Cardiac fibroblast (primary cell): ENCODE measurements at regions not wholly inside any gene's neighbourhood (a gene's known extent, or its start where the extent isn't known, plus 50 kb on each side); places are given as distances from the start of the nearest gene placed in this dataset.

Source experiments
- DNase-seq, 2 donors: peaks; one replicate each; pipeline versions ENCODE4 v3.0.0 to v3.0.0-alpha.2; 2010; ENCODE audit warnings: low read depth in 2 of 2
- H3K4me3 ChIP-seq, 2 donors: replicated peaks in 1 of 2; 1 replicate in 1 of 2; 2 replicates in 1 of 2; pipeline ENCODE4 v1.5.1; 2011; ENCODE audit warnings: low read depth in 2 of 2, low read length in 2 of 2, mild to moderate bottlenecking in 2 of 2, moderate library complexity in 1 of 2
- TF ChIP-seq, protein P1 (sequence below): IDR thresholded peaks from one replicate; pipeline ENCODE4 v1.5.1; 2011; ENCODE audit warnings: low read depth, mild to moderate bottlenecking, low read length, inconsistent platforms

DNA sequence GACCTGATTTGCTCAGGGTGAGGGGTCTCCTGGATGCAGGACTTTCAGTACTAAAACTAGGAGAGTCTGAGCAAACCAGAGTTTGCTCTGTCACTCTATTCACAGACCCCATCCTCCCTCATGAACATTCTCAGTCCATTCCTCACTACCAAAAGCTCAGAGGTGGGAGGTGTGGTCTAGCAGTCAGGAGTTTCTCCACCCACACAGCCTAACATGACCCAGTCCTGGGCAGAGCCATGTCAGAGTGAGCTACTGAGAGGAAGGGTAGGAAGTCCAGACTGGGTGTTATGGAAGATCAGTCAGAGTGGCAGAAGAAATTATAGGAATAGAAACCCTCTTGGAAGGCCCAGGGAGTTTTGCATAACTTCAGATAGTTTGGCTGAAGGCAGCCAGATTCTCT, 113.3 kb upstream of the GRAMD2B start:
- TF ChIP-seq, protein P1, sequence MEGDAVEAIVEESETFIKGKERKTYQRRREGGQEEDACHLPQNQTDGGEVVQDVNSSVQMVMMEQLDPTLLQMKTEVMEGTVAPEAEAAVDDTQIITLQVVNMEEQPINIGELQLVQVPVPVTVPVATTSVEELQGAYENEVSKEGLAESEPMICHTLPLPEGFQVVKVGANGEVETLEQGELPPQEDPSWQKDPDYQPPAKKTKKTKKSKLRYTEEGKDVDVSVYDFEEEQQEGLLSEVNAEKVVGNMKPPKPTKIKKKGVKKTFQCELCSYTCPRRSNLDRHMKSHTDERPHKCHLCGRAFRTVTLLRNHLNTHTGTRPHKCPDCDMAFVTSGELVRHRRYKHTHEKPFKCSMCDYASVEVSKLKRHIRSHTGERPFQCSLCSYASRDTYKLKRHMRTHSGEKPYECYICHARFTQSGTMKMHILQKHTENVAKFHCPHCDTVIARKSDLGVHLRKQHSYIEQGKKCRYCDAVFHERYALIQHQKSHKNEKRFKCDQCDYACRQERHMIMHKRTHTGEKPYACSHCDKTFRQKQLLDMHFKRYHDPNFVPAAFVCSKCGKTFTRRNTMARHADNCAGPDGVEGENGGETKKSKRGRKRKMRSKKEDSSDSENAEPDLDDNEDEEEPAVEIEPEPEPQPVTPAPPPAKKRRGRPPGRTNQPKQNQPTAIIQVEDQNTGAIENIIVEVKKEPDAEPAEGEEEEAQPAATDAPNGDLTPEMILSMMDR = no peak
- no peak overlapping the region for H3K4me3 ChIP-seq
- DNase-seq = peak in 1 of 2 donors; percentile 5

DNA sequence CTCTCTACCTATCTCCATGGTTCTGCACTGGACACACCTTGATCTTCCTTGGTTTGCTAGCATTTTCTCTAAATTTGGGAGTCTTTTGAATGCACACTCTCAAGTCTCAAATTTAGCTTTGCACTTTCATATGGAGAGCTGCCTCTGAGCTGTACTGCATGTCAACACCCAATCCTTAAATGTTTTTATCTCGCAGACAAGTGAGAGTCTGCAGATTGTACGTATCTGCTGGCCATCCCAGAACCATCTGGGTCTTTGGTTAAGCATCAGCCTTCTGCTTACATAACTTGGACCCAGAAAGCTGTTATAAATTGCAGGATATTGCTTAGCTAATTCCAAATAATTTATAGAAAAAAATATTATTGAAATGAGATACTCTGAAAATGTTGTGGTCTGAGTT, 111.4 kb upstream of the GRAMD2B start:
- no peak overlapping the region for H3K4me3 ChIP-seq
- no peak for DNase-seq
- TF ChIP-seq, protein P1 = no peak

DNA sequence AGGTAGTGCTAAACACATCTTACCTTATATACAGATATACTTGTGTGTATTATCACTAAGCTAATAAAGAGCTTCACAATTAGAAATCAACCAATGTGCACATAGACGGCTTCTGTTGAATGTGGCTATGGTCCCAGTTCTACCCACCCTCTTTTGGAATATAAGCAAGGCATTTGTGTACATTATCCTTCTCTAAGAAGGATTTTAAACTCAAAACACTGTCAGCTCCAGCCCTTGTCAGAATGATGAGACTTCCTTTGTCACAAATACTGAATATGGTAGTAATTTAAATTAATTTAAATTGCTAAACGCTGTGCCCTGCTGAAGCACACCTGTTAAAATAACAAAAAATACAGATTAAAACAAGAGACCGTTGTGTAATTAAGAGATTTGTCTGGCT, 107.9 kb upstream of the GRAMD2B start:
- TF ChIP-seq, protein P1 = no peak
- no peak for DNase-seq
- H3K4me3 ChIP-seq = no peak overlapping the region

DNA sequence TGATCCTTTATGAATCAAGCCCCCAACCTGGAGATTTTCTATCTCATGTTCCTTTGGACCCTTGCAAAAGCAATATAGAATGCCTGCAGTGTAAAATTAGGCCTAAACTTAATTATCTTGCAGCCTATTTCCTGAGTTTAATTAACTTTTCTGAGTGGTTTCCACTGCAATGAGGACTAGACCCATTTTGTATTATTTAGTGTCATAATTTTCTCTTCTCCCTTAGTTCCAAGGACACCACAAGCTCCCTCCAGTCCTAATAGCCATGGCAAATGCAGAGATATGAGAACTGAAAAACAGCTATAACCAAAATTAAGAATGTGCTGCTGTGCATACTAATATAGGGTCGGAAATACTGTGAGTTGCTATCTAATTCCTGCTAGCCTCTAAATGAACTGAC, 90.9 kb upstream of the GRAMD2B start:
- DNase-seq = no peak
- no peak overlapping the region for H3K4me3 ChIP-seq
- TF ChIP-seq, protein P1 = no peak

DNA sequence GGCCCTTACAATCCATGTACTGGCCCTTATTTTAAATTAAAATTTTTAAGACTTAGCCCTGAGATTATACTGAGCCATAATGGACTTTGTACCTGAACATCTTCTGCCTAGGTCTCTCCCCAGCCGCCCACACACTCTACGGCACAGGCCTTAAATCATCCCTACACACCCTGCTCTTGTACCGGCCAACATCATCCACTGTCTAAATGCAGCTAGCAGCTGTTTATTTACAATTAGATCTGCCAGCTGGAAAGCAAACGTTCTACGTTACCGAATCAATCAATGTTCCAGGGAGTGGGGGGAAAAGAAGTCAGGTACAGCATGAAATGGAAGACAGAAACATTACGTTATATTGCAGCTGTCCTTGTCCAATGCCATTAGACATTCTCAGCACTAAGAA, 88.4 kb upstream of the GRAMD2B start:
- H3K4me3 ChIP-seq = no peak overlapping the region
- no peak for DNase-seq
- TF ChIP-seq, protein P1 = no peak

DNA sequence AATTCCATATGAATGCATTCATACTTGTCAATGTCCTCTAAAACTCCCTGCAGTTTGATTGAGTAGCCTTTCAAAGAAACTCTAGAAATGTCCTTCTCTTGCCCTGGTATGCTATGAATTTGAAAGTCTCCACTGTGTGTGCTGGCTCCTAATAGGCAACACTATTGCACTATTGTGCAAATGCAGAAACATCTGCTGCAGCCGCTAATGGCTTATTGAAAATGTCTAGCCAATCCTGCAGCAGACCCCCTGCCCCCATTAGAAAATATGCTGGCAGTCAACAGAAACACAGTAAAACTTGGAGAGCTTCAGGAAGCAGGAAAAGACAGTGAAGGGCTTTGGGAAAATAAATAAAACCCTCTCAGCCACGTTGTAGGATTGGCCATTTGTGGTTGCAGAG, 87.3 kb upstream of the GRAMD2B start:
- DNase-seq = peak in 1 of 2 donors; percentile 24
- TF ChIP-seq, protein P1 = no peak

DNA sequence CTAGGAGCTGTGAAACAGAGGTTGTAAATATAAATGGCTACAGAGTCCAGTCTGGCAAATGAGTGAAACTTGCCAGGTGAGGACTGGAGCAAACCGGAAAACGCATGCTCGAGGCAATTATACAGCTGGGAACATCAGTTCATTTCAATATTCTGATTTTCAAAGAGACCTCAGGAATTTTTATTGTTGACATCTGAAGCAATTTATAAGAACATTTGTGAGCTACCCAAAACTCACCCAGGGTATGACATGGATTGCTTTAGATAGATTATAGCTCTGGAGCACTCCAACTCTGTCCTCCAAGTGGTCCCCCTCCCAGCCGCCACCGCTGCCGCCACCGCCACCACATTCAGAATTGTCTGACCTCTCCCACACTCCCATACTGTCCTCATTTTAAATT, 84.6 kb upstream of the GRAMD2B start:
- no peak overlapping the region for H3K4me3 ChIP-seq
- TF ChIP-seq, protein P1 = no peak
- no peak for DNase-seq

More for the DNA sequence above, 87.3 kb upstream of the GRAMD2B start:
- no peak overlapping the region for H3K4me3 ChIP-seq
